ENCODE measurements at regions not wholly inside any gene's neighbourhood (a gene's known extent, or its start where the extent isn't known, plus 50 kb on each side); places are given as distances from the start of the nearest gene placed in this dataset.

GRCh38 chr2:183339311-183339710, 215.1 kb downstream of the NUP35 start:
- POLR2A ChIA-PET = no interaction called here

GRCh38 chr2:183341057-183341456, 216.8 kb downstream of the NUP35 start:
- Histone ChIP-seq H3K9me3 (ENCODE audit: control insufficient read depth in 1 of 2, insufficient read depth in 1 of 2, low read depth in 1 of 2, low read length in 2 of 2) (no peaks in the 10 kb centered on the region), H4K20me1 (ENCODE audit: insufficient read depth) (no peaks in the 10 kb centered on the region), H3K27ac (ENCODE audit: low read depth, low read length) (no peak overlapping the region), H2AFZ (ENCODE audit: low read depth, low read length, poor library complexity, severe bottlenecking) (no peak overlapping the region), H3K4me3 (replicated peaks in 1 of 2; ENCODE audit: low read depth in 1 of 2, low read length in 2 of 2) (no peak overlapping the region), H3K9me2 (ENCODE audit: insufficient read depth) (no peaks in the 10 kb centered on the region), H3K9ac (ENCODE audit: low read length) (no peak overlapping the region), H3K4me2 (ENCODE audit: low read length) (no peak overlapping the region), H3K36me3 (ENCODE audit: control insufficient read depth in 1 of 2, insufficient read depth in 2 of 2, low read length in 2 of 2) (no peaks in the 10 kb centered on the region), H3K4me1 (ENCODE audit: control insufficient read depth in 1 of 2, insufficient read depth in 2 of 2, low read length in 2 of 2) (no peaks in the 10 kb centered on the region), H3K79me2 (ENCODE audit: insufficient read depth, low read length) (no peaks in the 10 kb centered on the region), H3K27me3 (ENCODE audit: insufficient read depth, low read length) (no peaks in the 10 kb centered on the region)
- ChIA-PET RAD21 (ENCODE audit: low non-redundant PET in 1 of 2, low total read pairs in 2 of 2, uncharacterized antibody in 2 of 2, unreplicated experiment in 2 of 2) (no interaction called here), CTCF (no interaction called here), POLR2A (no interaction called here)
- DNase-seq (ENCODE audit: low read depth, low spot score) (no peak), ATAC-seq (no peak)
- no TSS peak for BruUV-seq (replicated peaks)
- intact Hi-C loops (cut with micrococcal nuclease) = no loop called here
- TF ChIP-seq EGR1 (IDR thresholded peaks at IDR 0.05; ENCODE audit: low read depth) (no peak), CBX3 (IDR thresholded peaks at IDR 0.05; ENCODE audit: low read depth) (no peak), SRF (IDR thresholded peaks at IDR 0.05; ENCODE audit: low read depth) (no peak), CEBPB (IDR thresholded peaks at IDR 0.05; ENCODE audit: low read depth) (no peak), POLR2AphosphoS5 (IDR thresholded peaks at IDR 0.05; ENCODE audit: low read depth, low read length) (no peak), POLR2A (IDR thresholded peaks at IDR 0.05; ENCODE audit: borderline replicate concordance, extremely low read depth, insufficient read depth, insufficient read length) (no peak), EZH2 (IDR thresholded peaks at IDR 0.05) (no peak), ZFX (IDR thresholded peaks at IDR 0.05) (no peak), ATF3 (IDR thresholded peaks at IDR 0.05) (no peak), SIN3A (IDR thresholded peaks at IDR 0.05; ENCODE audit: low read depth) (no peak), YY1 (IDR thresholded peaks at IDR 0.05; ENCODE audit: extremely low read depth, insufficient replicate concordance, low read depth, low read length) (no peak), CTCF (IDR thresholded peaks at IDR 0.05 in 2 of 3, conservative IDR thresholded peaks at IDR 0.05 in 1 of 3; ENCODE audit: borderline replicate concordance in 1 of 3, insufficient read depth in 1 of 3, low read depth in 2 of 3, low read length in 2 of 3) (no peak)
- TF ChIP-seq, protein P1, sequence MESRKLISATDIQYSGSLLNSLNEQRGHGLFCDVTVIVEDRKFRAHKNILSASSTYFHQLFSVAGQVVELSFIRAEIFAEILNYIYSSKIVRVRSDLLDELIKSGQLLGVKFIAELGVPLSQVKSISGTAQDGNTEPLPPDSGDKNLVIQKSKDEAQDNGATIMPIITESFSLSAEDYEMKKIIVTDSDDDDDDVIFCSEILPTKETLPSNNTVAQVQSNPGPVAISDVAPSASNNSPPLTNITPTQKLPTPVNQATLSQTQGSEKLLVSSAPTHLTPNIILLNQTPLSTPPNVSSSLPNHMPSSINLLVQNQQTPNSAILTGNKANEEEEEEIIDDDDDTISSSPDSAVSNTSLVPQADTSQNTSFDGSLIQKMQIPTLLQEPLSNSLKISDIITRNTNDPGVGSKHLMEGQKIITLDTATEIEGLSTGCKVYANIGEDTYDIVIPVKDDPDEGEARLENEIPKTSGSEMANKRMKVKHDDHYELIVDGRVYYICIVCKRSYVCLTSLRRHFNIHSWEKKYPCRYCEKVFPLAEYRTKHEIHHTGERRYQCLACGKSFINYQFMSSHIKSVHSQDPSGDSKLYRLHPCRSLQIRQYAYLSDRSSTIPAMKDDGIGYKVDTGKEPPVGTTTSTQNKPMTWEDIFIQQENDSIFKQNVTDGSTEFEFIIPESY (IDR thresholded peaks at IDR 0.05; ENCODE audit: extremely low read depth, insufficient replicate concordance, low read length) = no peak
- TF ChIP-seq, protein P2, sequence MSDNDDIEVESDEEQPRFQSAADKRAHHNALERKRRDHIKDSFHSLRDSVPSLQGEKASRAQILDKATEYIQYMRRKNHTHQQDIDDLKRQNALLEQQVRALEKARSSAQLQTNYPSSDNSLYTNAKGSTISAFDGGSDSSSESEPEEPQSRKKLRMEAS (IDR thresholded peaks at IDR 0.05) = no peak

More at GRCh38 chr2:183339311-183339710, 215.1 kb downstream of the NUP35 start:
- ATAC-seq (no peak), DNase-seq (ENCODE audit: low read depth, low spot score) (no peak)
- BruUV-seq (replicated peaks) = no TSS peak
- H3K4me2 ChIP-seq (ENCODE audit: low read length) = no peak overlapping the region
- H3K27me3 ChIP-seq (ENCODE audit: insufficient read depth, low read length) = no peaks in the 10 kb centered on the region
- intact Hi-C loops (cut with micrococcal nuclease) = no loop called here
- H3K9ac ChIP-seq (ENCODE audit: low read length) = no peak overlapping the region
- TF ChIP-seq, protein P1 (IDR thresholded peaks at IDR 0.05; ENCODE audit: extremely low read depth, insufficient replicate concordance, low read length) = no peak
- no peaks in the 10 kb centered on the region for H3K79me2 ChIP-seq (ENCODE audit: insufficient read depth, low read length)
- no peaks in the 10 kb centered on the region for H3K36me3 ChIP-seq (ENCODE audit: control insufficient read depth in 1 of 2, insufficient read depth in 2 of 2, low read length in 2 of 2)
- H3K4me3 ChIP-seq (replicated peaks in 1 of 2; ENCODE audit: low read depth in 1 of 2, low read length in 2 of 2) = no peak overlapping the region
- H3K4me1 ChIP-seq (ENCODE audit: control insufficient read depth in 1 of 2, insufficient read depth in 2 of 2, low read length in 2 of 2) = no peaks in the 10 kb centered on the region
- no peaks in the 10 kb centered on the region for H4K20me1 ChIP-seq (ENCODE audit: insufficient read depth)
- ChIA-PET RAD21 (ENCODE audit: low non-redundant PET in 1 of 2, low total read pairs in 2 of 2, uncharacterized antibody in 2 of 2, unreplicated experiment in 2 of 2) (no interaction called here), CTCF (no interaction called here)
- no peaks in the 10 kb centered on the region for H3K9me3 ChIP-seq (ENCODE audit: control insufficient read depth in 1 of 2, insufficient read depth in 1 of 2, low read depth in 1 of 2, low read length in 2 of 2)
- no peak overlapping the region for H2AFZ ChIP-seq (ENCODE audit: low read depth, low read length, poor library complexity, severe bottlenecking)
- H3K9me2 ChIP-seq (ENCODE audit: insufficient read depth) = no peaks in the 10 kb centered on the region
- no peak overlapping the region for H3K27ac ChIP-seq (ENCODE audit: low read depth, low read length)
